ENCODE measurements at regions not wholly inside any gene's neighbourhood (a gene's known extent, or its start where the extent isn't known, plus 50 kb on each side); places are given as distances from the start of the nearest gene placed in this dataset.

DNA sequence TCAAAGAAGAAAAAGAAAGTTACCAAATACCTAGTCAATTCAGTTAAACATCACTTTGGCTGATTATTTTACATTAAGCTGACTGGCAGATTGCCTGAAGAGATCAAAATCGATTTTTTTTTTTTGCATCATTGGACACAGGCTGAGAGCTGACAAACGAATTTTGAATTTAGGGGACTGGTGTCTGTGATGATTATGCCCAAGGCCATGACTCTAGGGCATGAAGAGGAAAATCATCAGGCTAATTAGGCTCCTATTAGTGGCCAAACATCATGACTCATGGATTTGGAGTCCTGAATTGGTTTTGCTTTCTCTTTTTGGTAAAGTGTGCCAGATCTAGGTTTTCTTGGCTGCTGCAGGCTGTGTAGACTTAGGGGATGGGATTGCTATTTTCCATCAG lies 829.3 kb upstream of the LCORL start:
- Histone ChIP-seq H4K8ac (replicated peaks; ENCODE audit: insufficient read length, low read depth, low read length) (no peak overlapping the region), H3K23ac (ENCODE audit: insufficient read length, low read depth, low read length) (no peak overlapping the region), H4K5ac (ENCODE audit: insufficient read length, low read depth, low read length) (no peak overlapping the region), H3K27ac (ENCODE audit: insufficient read length, low read depth, low read length) (no peak overlapping the region), H3K27me3 (ENCODE audit: insufficient read depth, low read length) (no peaks in the 10 kb centered on the region), H2BK120ac (ENCODE audit: low read depth, low read length, poor library complexity, severe bottlenecking) (no peak overlapping the region), H3K79me2 (ENCODE audit: insufficient read depth, low read length) (no peaks in the 10 kb centered on the region), H3K14ac (ENCODE audit: insufficient read depth, low read length) (no peak overlapping the region), H3K18ac (ENCODE audit: insufficient read length, low read depth, low read length) (no peak overlapping the region), H3T11ph (ENCODE audit: low read length) (no peak overlapping the region), H3K23me2 (ENCODE audit: insufficient read length, low read depth, low read length, poor library complexity, severe bottlenecking) (no peaks in the 10 kb centered on the region), H2AK5ac (ENCODE audit: insufficient read length, low read length) (no peak overlapping the region), H3K9ac (ENCODE audit: extremely low read depth, insufficient read length, low read length) (no peak overlapping the region), H4K91ac (ENCODE audit: insufficient read length, low read depth, low read length) (no peak overlapping the region), H2BK15ac (ENCODE audit: low read depth, low read length) (no peak overlapping the region), H2BK20ac (ENCODE audit: low read depth, low read length, poor library complexity, severe bottlenecking) (no peak overlapping the region), H3K56ac (ENCODE audit: insufficient read length, low read depth, low read length) (no peak overlapping the region), H2AFZ (ENCODE audit: low read length) (no peak overlapping the region), H2BK5ac (ENCODE audit: insufficient read length, low read length) (no peak overlapping the region), H4K20me1 (ENCODE audit: control insufficient read depth, insufficient read depth, insufficient read length) (no peaks in the 10 kb centered on the region), H3K4me1 (ENCODE audit: insufficient read depth, low read length) (no peaks in the 10 kb centered on the region), H3K9me3 (ENCODE audit: control insufficient read depth, low read depth, low read length) (no peaks in the 10 kb centered on the region), H3K4me2 (ENCODE audit: insufficient read depth, insufficient read length, low read length) (no peak overlapping the region), H3K79me1 (ENCODE audit: insufficient read depth, low read depth, low read length, poor library complexity, severe bottlenecking) (no peaks in the 10 kb centered on the region), H3K4ac (ENCODE audit: low read depth, low read length) (no peak overlapping the region), H2BK12ac (ENCODE audit: insufficient read length, low read depth, low read length) (no peak overlapping the region)
- Mint-ChIP-seq H3K27ac (no peak overlapping the region), H3K4me1 (no peaks in the 10 kb centered on the region), H3K4me3 (no peak overlapping the region), H3K36me3 (ENCODE audit: insufficient read depth in 1 of 3, low read depth in 3 of 3) (no peaks in the 10 kb centered on the region), H3K9me3 (no peaks in the 10 kb centered on the region), H3K27me3 (ENCODE audit: low read depth) (no peaks in the 10 kb centered on the region)
- DNase-seq, result no peak
- TF ChIP-seq, protein P1, sequence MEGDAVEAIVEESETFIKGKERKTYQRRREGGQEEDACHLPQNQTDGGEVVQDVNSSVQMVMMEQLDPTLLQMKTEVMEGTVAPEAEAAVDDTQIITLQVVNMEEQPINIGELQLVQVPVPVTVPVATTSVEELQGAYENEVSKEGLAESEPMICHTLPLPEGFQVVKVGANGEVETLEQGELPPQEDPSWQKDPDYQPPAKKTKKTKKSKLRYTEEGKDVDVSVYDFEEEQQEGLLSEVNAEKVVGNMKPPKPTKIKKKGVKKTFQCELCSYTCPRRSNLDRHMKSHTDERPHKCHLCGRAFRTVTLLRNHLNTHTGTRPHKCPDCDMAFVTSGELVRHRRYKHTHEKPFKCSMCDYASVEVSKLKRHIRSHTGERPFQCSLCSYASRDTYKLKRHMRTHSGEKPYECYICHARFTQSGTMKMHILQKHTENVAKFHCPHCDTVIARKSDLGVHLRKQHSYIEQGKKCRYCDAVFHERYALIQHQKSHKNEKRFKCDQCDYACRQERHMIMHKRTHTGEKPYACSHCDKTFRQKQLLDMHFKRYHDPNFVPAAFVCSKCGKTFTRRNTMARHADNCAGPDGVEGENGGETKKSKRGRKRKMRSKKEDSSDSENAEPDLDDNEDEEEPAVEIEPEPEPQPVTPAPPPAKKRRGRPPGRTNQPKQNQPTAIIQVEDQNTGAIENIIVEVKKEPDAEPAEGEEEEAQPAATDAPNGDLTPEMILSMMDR (conservative IDR thresholded peaks at IDR 0.05), result no peak
- WGBS (ENCODE audit: extremely low coverage, insufficient read length, low lambda C conversion rate), result no CpG with 5 or more reads among the region's 2 CpGs
